Activated naive CD4-positive, alpha-beta T cell treated with anti-CD3 and anti-CD28 coated beads for 36 hours (primary cell): ENCODE measurements at regions not wholly inside any gene's neighbourhood (a gene's known extent, or its start where the extent isn't known, plus 50 kb on each side); places are given as distances from the start of the nearest gene placed in this dataset.
"Not testable (repeated sequence)": the region's sequence is repeated elsewhere in the genome, so short reads cannot be mapped to it uniquely, and the experiment has no call there.

Experiments used
- CTCF ChIA-PET: fragments of 350-600 bp; sonication (Branson Sonifier 250); formaldehyde crosslinking; loops from one replicate; lab custom pipeline; 2021; ENCODE audit warnings: antibody characterized with exemption; lab: Charles Lee
- DNase-seq: peaks from one replicate; pipeline ENCODE4 v3.0.0-alpha.2; 2020
- H3K27ac Mint-ChIP-seq: one replicate; pipeline ENCODE4 v1.8.0; 2021; ENCODE audit warnings: mild to moderate bottlenecking, mixed read lengths
- H3K27me3 Mint-ChIP-seq: one replicate; pipeline ENCODE4 v1.8.0; 2021; ENCODE audit warnings: low read depth, mixed read lengths
- H3K36me3 Mint-ChIP-seq: one replicate; pipeline ENCODE4 v1.8.0; 2021; ENCODE audit warnings: low read depth, mixed read lengths
- H3K4me1 Mint-ChIP-seq: one replicate; pipeline ENCODE4 v1.8.0; 2021; ENCODE audit warnings: low read depth, mixed read lengths
- H3K4me3 Mint-ChIP-seq: one replicate; pipeline ENCODE4 v1.8.0; 2021; ENCODE audit warnings: mild to moderate bottlenecking, moderate library complexity, mixed read lengths
- H3K9me3 Mint-ChIP-seq: one replicate; pipeline ENCODE4 v1.8.0; 2021; ENCODE audit warnings: mixed read lengths
- intact Hi-C: fragments of 100-400 bp; cut with micrococcal nuclease; formaldehyde crosslinking; loops from one replicate; pipeline ENCODE4 v1.15.1; 2023

DNA sequence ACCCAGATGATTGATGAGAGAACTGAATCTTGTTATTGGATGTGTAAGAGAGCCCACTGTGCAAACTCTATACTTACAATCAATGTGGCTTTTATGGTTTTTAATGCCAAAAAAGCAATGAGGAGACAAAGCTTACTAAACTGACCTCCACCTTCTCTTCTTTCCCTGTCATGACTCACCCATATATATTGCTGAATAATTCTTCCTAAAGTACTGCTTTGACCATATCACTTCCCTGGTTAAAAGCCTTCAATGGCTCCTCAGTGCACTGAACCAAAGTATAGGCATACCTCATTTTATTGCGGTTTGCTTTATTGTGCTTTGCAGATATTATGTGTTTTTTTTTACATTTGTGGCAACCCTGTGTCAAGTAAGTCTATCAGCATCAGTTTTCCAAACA is 138.4 kb upstream of the PELI2 start:
- intact Hi-C loops = loop anchor here (5.0 kb wide), 1 partner anchor 138 kb away; the partner anchor contains the start of gene PELI2
- Mint-ChIP-seq H3K27ac (no peak overlapping the region), H3K9me3 (peaks cover 6% of the 10 kb centered on the region), H3K27me3 (peaks cover 14% of the 10 kb centered on the region), H3K36me3 (no peaks in the 10 kb centered on the region), H3K4me1 (peaks cover 9% of the 10 kb centered on the region), H3K4me3 (no peak overlapping the region)
- CTCF ChIA-PET = no interaction called here
- DNase-seq = no peak

- peaks cover 9% of the 10 kb centered on the region for H3K4me1 Mint-ChIP-seq
- CTCF ChIA-PET = interaction anchor here (0.6 kb wide), 1 partner anchor 237 kb away, joined by 3 read pairs; no protein-coding TSS in a partner anchor
- no peaks in the 10 kb centered on the region for H3K36me3 Mint-ChIP-seq
- peaks cover 6% of the 10 kb centered on the region for H3K9me3 Mint-ChIP-seq
- no peak overlapping the region for H3K4me3 Mint-ChIP-seq
- no peak overlapping the region for H3K27ac Mint-ChIP-seq
- intact Hi-C loops = loop anchor here (1.0 to 5.0 kb wide), 2 partner anchors 22 to 136 kb away; partner anchors contain the start of gene PELI2
- no peak for DNase-seq
- peaks cover 21% of the 10 kb centered on the region for H3K27me3 Mint-ChIP-seq
Measured at GRCh38 chr14:55980970-55981369, 137.2 kb upstream of the PELI2 start.

DNA sequence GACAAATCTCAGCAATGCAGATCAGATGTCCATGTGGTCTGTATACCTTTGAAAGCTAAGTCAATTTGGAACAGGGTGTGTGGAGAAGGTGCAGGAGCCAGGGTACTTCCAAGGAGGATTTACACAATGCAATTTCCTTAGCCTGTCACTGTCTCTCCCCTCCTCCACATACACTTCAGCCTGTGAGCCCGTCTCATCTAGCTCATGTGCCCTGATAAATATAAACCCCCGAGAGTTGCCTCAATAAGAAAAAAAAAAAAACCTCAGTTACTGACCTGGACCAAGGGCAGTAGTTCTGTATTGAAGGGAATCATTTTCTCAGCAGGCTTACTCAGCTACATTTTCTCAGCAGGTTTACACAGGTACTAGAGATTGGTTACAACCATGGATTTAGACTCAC is 132.1 kb upstream of the PELI2 start:
- DNase-seq = no peak
- CTCF ChIA-PET = no interaction called here
- intact Hi-C loops = no loop called here
- no peaks in the 10 kb centered on the region for H3K36me3 Mint-ChIP-seq
- H3K27ac Mint-ChIP-seq = no peak overlapping the region
- H3K9me3 Mint-ChIP-seq = peaks cover 2% of the 10 kb centered on the region
- no peak overlapping the region for H3K4me3 Mint-ChIP-seq
- H3K27me3 Mint-ChIP-seq = peaks cover 31% of the 10 kb centered on the region
- H3K4me1 Mint-ChIP-seq = peaks cover 4% of the 10 kb centered on the region

GRCh38 chr14:56000846-56001245 is 117.4 kb upstream of the PELI2 start:
- peaks cover 67% of the 10 kb centered on the region for H3K27me3 Mint-ChIP-seq
- intact Hi-C loops = no loop called here
- CTCF ChIA-PET = no interaction called here
- H3K36me3 Mint-ChIP-seq = no peaks in the 10 kb centered on the region
- no peak overlapping the region for H3K4me3 Mint-ChIP-seq
- peaks cover 9% of the 10 kb centered on the region for H3K9me3 Mint-ChIP-seq
- peaks cover 35% of the 10 kb centered on the region for H3K4me1 Mint-ChIP-seq
- no peak overlapping the region for H3K27ac Mint-ChIP-seq
- DNase-seq = no peak

GRCh38 chr14:56002342-56002741 is 115.9 kb upstream of the PELI2 start:
- Mint-ChIP-seq H3K27me3 (peaks cover 58% of the 10 kb centered on the region), H3K4me1 (peaks cover 36% of the 10 kb centered on the region), H3K27ac (no peak overlapping the region), H3K9me3 (peaks cover 9% of the 10 kb centered on the region), H3K4me3 (no peak overlapping the region), H3K36me3 (no peaks in the 10 kb centered on the region)
- intact Hi-C loops = no loop called here
- no peak for DNase-seq
- CTCF ChIA-PET = no interaction called here

DNA sequence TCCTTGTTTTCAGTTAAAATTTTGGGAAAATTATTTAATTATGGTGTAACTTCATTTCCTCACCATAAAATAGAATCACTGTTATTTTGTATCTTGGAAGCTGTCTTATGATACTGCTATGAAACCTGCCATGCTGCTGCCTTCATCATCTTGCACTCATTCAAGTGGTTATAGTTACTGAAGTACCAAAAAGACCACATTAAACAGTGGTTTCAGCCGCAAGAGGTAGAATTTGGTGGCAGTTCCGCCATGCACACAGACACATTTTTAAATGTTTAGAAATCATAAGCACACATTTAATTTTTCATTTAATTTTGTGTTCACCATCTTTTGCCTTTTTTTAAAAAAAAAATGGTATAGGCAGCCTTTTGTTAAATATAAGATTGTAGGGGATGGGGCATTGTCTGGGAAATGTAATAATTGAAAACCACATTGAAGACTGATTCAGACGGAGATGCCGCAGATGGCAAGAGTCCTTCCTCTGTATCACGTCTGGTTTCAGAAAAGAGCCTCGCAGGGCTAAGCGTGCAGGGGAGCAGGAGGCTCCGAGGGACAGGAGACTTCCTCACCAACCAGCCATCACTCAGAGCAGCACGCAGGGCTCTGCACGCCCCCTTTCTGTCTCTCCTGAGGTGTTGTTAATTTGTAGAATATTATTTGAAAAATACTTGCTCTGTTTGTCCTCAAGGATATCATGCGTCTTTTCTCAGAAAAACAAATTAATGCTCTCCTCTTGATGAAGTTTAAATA is 115.2 kb upstream of the PELI2 start:
- intact Hi-C loops = loop anchor here (1.0 kb wide), 1 partner anchor 22 kb away; no protein-coding TSS in a partner anchor
- H3K27ac Mint-ChIP-seq = peak overlapping the region; percentile 30
- CTCF ChIA-PET = no interaction called here
- H3K4me1 Mint-ChIP-seq = peaks cover 36% of the 10 kb centered on the region
- peaks cover 9% of the 10 kb centered on the region for H3K9me3 Mint-ChIP-seq
- no peaks in the 10 kb centered on the region for H3K36me3 Mint-ChIP-seq
- peaks cover 59% of the 10 kb centered on the region for H3K27me3 Mint-ChIP-seq
- peak; percentile 53 for DNase-seq
- H3K4me3 Mint-ChIP-seq = no peak overlapping the region

GRCh38 chr14:56004323-56004722 is 113.9 kb upstream of the PELI2 start:
- Mint-ChIP-seq H3K27ac (no peak overlapping the region), H3K4me3 (no peak overlapping the region), H3K27me3 (peaks cover 56% of the 10 kb centered on the region), H3K36me3 (no peaks in the 10 kb centered on the region), H3K4me1 (peaks cover 36% of the 10 kb centered on the region), H3K9me3 (peaks cover 9% of the 10 kb centered on the region)
- CTCF ChIA-PET = no interaction called here
- intact Hi-C loops = loop anchor here (2.0 kb wide), 1 partner anchor 112 kb away; no protein-coding TSS in a partner anchor
- DNase-seq = no peak

DNA sequence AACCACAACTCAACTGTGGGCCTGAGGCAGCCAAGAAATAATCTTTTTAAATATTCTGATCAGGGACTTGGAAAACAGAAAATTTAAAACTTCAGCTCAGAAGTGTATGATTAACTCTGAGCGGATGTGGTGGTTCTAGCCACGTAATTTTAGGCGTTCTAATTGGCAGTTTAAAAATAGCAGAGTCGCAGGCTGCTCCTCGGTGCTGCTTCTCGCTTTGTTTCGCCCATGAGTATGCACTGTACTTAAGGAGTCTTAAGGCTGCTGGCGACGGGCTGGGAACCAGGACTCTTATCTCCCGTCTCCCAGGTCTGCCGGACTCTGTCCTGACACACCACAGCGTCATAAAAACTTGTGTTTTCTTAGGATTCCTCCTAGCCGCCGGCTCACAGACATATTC is 113.4 kb upstream of the PELI2 start:
- intact Hi-C loops = loop anchor here (2.0 kb wide), 1 partner anchor 112 kb away; no protein-coding TSS in a partner anchor
- Mint-ChIP-seq H3K4me3 (no peak overlapping the region), H3K27me3 (peaks cover 60% of the 10 kb centered on the region), H3K36me3 (no peaks in the 10 kb centered on the region), H3K4me1 (peaks cover 36% of the 10 kb centered on the region), H3K9me3 (peaks cover 9% of the 10 kb centered on the region), H3K27ac (no peak overlapping the region)
- DNase-seq = peak; percentile 57
- CTCF ChIA-PET = no interaction called here

DNA sequence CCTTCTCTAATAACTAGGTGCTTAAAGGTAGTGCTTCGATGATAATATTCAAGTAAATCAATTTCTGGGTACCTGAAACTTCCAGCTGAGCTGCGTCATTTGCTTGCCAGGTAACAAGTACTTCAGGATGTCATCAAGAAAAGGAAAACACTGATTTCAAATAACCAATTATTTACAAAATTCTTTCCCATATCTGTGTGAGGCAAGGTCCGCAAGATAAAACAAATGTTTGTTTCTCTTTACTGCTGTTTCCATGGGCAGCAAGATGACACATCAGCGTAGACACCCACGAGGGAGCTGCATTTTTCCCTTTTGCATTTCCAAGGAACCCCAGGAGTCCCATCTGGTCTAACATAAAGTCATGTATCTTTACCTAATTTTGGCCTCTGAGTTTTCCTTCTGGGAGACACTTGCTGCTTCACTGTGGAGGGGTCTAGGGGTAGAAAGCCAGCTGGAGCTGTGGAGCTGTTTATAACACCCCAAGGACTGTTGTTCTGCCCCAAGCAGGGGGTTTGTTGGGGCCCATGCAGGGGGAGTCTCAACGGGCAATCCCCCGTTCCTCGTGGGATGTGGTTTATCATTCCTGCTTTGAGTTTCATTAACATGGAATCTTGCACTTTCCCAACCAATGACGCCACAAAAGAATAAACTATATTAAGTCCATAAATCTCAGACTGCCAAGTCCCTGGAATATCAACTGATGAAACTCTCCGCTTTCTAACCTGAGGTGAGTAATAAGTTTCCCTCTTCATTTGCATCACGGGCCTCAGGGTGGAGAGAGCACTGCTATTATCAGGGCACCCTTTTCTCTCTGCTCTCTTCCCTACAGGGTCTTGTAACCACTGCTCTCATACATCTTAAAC is 112.8 kb upstream of the PELI2 start:
- Mint-ChIP-seq H3K9me3 (peaks cover 9% of the 10 kb centered on the region), H3K4me1 (peaks cover 36% of the 10 kb centered on the region), H3K36me3 (no peaks in the 10 kb centered on the region), H3K4me3 (no peak overlapping the region), H3K27me3 (peaks cover 57% of the 10 kb centered on the region), H3K27ac (no peak overlapping the region)
- CTCF ChIA-PET = no interaction called here
- no peak for DNase-seq
- intact Hi-C loops = loop anchor here (2.0 kb wide), 1 partner anchor 111 kb away; no protein-coding TSS in a partner anchor

- Mint-ChIP-seq H3K4me1 (peaks cover 30% of the 10 kb centered on the region), H3K27me3 (peaks cover 53% of the 10 kb centered on the region)
- DNase-seq, H3K4me3 Mint-ChIP-seq, H3K27ac Mint-ChIP-seq, intact Hi-C loops, H3K9me3 Mint-ChIP-seq, H3K36me3 Mint-ChIP-seq, CTCF ChIA-PET: not testable (repeated sequence)
Measured at GRCh38 chr14:56007491-56007890, 110.7 kb upstream of the PELI2 start.

- CTCF ChIA-PET = no interaction called here
- Mint-ChIP-seq H3K4me3 (no peak overlapping the region), H3K27me3 (peaks cover 59% of the 10 kb centered on the region), H3K4me1 (peaks cover 23% of the 10 kb centered on the region), H3K27ac (no peak overlapping the region), H3K9me3 (peaks cover 4% of the 10 kb centered on the region), H3K36me3 (no peaks in the 10 kb centered on the region)
- intact Hi-C loops = no loop called here
- DNase-seq = no peak
Measured at GRCh38 chr14:56008150-56008549, 110.1 kb upstream of the PELI2 start.

GRCh38 chr14:56008661-56009060 is 109.5 kb upstream of the PELI2 start:
- DNase-seq, H3K9me3 Mint-ChIP-seq, CTCF ChIA-PET, intact Hi-C loops, H3K27ac Mint-ChIP-seq, H3K36me3 Mint-ChIP-seq, H3K4me3 Mint-ChIP-seq: not testable (repeated sequence)
- peaks cover 18% of the 10 kb centered on the region for H3K4me1 Mint-ChIP-seq
- H3K27me3 Mint-ChIP-seq = peaks cover 64% of the 10 kb centered on the region
